Transverse colon (tissue), 3 donors: ENCODE measurements at regions not wholly inside any gene's neighbourhood (a gene's known extent, or its start where the extent isn't known, plus 50 kb on each side); places are given as distances from the start of the nearest gene placed in this dataset.

Experiments
- CTCF ChIP-seq, 5 experiments: fragments of 200-600 bp in 3 of 5; fragments of 450-650 bp in 2 of 5; sonication (generic) in 3 of 5; IDR thresholded peaks; 1 replicate in 2 of 5; 2 replicates in 3 of 5; pipeline ENCODE4 v1.5.1; 2016 to 2017; ENCODE audit warnings: antibody characterized with exemption in 5 of 5, inconsistent platforms in 3 of 5, mild to moderate bottlenecking in 2 of 5, moderate library complexity in 1 of 5
- EP300 ChIP-seq: sonication (generic); formaldehyde crosslinking; IDR thresholded peaks from one replicate; pipeline ENCODE4 v1.6.1; 2017; ENCODE audit warnings: antibody characterized with exemption, low read depth
- POLR2A ChIP-seq: fragments of 450-650 bp; IDR thresholded peaks from one replicate; pipeline ENCODE4 v1.6.1; 2016; ENCODE audit warnings: antibody characterized with exemption, mild to moderate bottlenecking, moderate library complexity

- TF ChIP-seq CTCF (IDR thresholded peaks at IDR 0.05) (no peak), POLR2A (no peak), EP300 (no peak)
Measured at GRCh38 chr18:22710673-22711191, 222.4 kb upstream of the RBBP8 start.
